Activated CD4-positive, alpha-beta memory T cell treated with anti-CD3 and anti-CD28 coated beads, Interleukin-2, amount 10 ng/mL, durations not matched to agents 7 days and 5 days (primary cell): ENCODE measurements at regions not wholly inside any gene's neighbourhood (a gene's known extent, or its start where the extent isn't known, plus 50 kb on each side); places are given as distances from the start of the nearest gene placed in this dataset.

ENCODE experiments used
- CTCF ChIA-PET: fragments of 350-600 bp; sonication (Branson Sonifier 250); formaldehyde crosslinking; loops from one replicate; lab custom pipeline; 2021; ENCODE audit warnings: antibody characterized with exemption, inconsistent platforms; lab: Charles Lee
- POLR2A ChIA-PET: fragments of 350-600 bp; sonication (Branson Sonifier 250); formaldehyde crosslinking; loops from one replicate; lab custom pipeline; 2021; ENCODE audit warnings: antibody characterized with exemption; lab: Charles Lee
- DNase-seq: peaks from one replicate; pipeline ENCODE4 v3.0.0-alpha.2; 2020
- H3K27ac Mint-ChIP-seq: one replicate; pipeline ENCODE4 v1.8.0; 2021; ENCODE audit warnings: mild to moderate bottlenecking, mixed read lengths
- H3K27me3 Mint-ChIP-seq: one replicate; pipeline ENCODE4 v1.8.0; 2021; ENCODE audit warnings: mixed read lengths
- H3K36me3 Mint-ChIP-seq: one replicate; pipeline ENCODE4 v1.8.0; 2021; ENCODE audit warnings: low read depth, mixed read lengths
- H3K4me1 Mint-ChIP-seq: one replicate; pipeline ENCODE4 v1.8.0; 2021; ENCODE audit warnings: mixed read lengths
- H3K4me3 Mint-ChIP-seq: one replicate; pipeline ENCODE4 v1.8.0; 2021; ENCODE audit warnings: mild to moderate bottlenecking, mixed read lengths
- H3K9me3 Mint-ChIP-seq: one replicate; pipeline ENCODE4 v1.8.0; 2021; ENCODE audit warnings: mixed read lengths

- Mint-ChIP-seq H3K27me3 (no peaks in the 10 kb centered on the region), H3K27ac (no peak overlapping the region), H3K4me1 (no peaks in the 10 kb centered on the region), H3K4me3 (no peak overlapping the region), H3K9me3 (peaks cover 1% of the 10 kb centered on the region), H3K36me3 (no peaks in the 10 kb centered on the region)
- no peak for DNase-seq
- POLR2A ChIA-PET = no interaction called here
- CTCF ChIA-PET = no interaction called here
Observed at GRCh38 chr11:41921746-41922390, 462.4 kb upstream of the LRRC4C start.

DNA sequence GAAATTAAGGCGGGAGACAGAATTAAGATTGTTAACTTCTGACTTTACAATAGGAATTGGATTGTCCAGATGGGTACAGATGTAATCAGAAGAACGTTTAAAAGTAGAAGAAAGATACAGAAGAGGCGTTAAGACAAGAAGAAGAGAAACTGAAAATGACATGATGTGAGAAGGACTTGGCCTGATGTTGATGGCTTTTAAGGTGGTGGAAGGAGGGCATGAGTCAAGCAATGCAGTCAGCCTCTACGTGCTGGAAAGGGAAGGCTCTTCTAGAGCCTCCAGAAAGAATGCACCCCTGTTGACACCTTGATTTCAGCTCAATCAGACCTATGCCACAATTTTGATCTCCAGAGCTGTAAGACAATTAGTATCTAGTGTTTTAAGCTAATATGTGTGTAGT, 466.9 kb upstream of the LRRC4C start:
- no peak overlapping the region for H3K4me3 Mint-ChIP-seq
- no peak for DNase-seq
- no peaks in the 10 kb centered on the region for H3K36me3 Mint-ChIP-seq
- CTCF ChIA-PET = no interaction called here
- H3K27ac Mint-ChIP-seq = no peak overlapping the region
- H3K27me3 Mint-ChIP-seq = no peaks in the 10 kb centered on the region
- peaks cover 2% of the 10 kb centered on the region for H3K9me3 Mint-ChIP-seq
- POLR2A ChIA-PET = no interaction called here
- H3K4me1 Mint-ChIP-seq = no peaks in the 10 kb centered on the region

- ChIA-PET POLR2A (no interaction called here), CTCF (no interaction called here)
- H3K4me1 Mint-ChIP-seq = no peaks in the 10 kb centered on the region
- H3K9me3 Mint-ChIP-seq = peaks cover 12% of the 10 kb centered on the region
- no peak overlapping the region for H3K4me3 Mint-ChIP-seq
- no peaks in the 10 kb centered on the region for H3K27me3 Mint-ChIP-seq
- no peaks in the 10 kb centered on the region for H3K36me3 Mint-ChIP-seq
- DNase-seq = no peak
- H3K27ac Mint-ChIP-seq = no peak overlapping the region
Observed at GRCh38 chr11:41935241-41935640, 475.8 kb upstream of the LRRC4C start.

DNA sequence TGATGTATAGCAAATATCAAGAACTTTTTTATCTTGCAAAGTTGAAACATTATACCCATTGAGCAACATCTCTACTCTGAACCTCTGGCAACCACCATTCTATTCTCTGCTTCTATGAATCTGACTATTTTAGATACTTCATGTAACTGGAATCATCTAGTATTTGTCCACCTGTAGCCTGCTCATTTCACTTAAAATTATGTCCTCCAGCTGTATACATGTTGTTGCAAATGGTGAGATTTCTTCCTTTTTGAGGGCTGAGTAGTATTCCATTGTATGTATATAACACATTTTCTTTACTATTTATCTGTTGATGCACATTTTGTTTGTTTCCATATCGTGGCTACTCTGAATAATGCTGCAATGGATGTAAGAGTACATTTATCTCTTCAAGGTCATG, 476.3 kb upstream of the LRRC4C start:
- Mint-ChIP-seq H3K4me3 (no peak overlapping the region), H3K4me1 (no peaks in the 10 kb centered on the region), H3K9me3 (peaks cover 12% of the 10 kb centered on the region), H3K27ac (no peak overlapping the region), H3K36me3 (no peaks in the 10 kb centered on the region), H3K27me3 (no peaks in the 10 kb centered on the region)
- POLR2A ChIA-PET = no interaction called here
- no peak for DNase-seq
- CTCF ChIA-PET = no interaction called here

GRCh38 chr11:41943656-41944055, 484.2 kb upstream of the LRRC4C start:
- no peaks in the 10 kb centered on the region for H3K4me1 Mint-ChIP-seq
- H3K27ac Mint-ChIP-seq = no peak overlapping the region
- ChIA-PET CTCF (no interaction called here), POLR2A (no interaction called here)
- no peak for DNase-seq
- no peaks in the 10 kb centered on the region for H3K27me3 Mint-ChIP-seq
- H3K9me3 Mint-ChIP-seq = peaks cover 18% of the 10 kb centered on the region
- H3K36me3 Mint-ChIP-seq = no peaks in the 10 kb centered on the region
- H3K4me3 Mint-ChIP-seq = no peak overlapping the region

- Mint-ChIP-seq H3K4me1 (no peaks in the 10 kb centered on the region), H3K36me3 (no peaks in the 10 kb centered on the region), H3K27me3 (no peaks in the 10 kb centered on the region), H3K4me3 (no peak overlapping the region), H3K27ac (no peak overlapping the region), H3K9me3 (peaks cover 22% of the 10 kb centered on the region)
- no peak for DNase-seq
- ChIA-PET POLR2A (no interaction called here), CTCF (no interaction called here)
Observed at GRCh38 chr11:41947392-41947791, 487.9 kb upstream of the LRRC4C start.

DNA sequence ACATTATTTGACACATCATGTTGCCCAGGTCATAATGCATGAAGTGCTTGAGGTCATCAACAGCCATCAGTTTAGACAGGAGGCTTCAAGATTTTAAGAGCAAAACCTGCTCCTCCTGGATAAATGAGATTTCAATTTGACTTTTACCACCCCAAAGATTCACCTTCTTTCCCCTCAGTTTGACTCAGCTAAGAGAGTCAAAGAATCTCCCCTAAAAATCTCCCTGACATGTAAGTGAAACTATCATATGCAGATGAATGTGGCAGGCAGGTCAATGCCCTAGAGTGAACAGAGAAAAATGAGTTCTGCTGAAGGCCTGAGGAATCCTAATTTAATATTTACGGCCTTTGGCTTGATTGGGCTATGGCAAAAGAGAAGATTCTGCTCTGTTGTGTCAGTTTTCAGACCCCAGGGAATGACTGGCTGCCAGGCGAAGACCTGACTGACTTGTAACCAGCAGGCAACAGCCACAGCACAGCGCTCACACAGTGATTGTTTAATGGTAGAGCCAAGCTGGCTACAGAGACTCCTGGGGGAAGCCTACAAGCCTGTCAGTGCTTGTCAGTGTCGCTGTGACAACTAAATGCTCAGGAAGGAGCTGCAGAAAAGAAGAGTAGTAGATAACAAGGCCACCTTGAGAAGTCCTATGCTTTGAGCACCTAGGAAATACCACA, 491.2 kb upstream of the LRRC4C start:
- CTCF ChIA-PET = no interaction called here
- no peaks in the 10 kb centered on the region for H3K36me3 Mint-ChIP-seq
- H3K4me3 Mint-ChIP-seq = no peak overlapping the region
- POLR2A ChIA-PET = no interaction called here
- DNase-seq = no peak
- peaks cover 20% of the 10 kb centered on the region for H3K9me3 Mint-ChIP-seq
- no peaks in the 10 kb centered on the region for H3K27me3 Mint-ChIP-seq
- no peaks in the 10 kb centered on the region for H3K4me1 Mint-ChIP-seq
- H3K27ac Mint-ChIP-seq = no peak overlapping the region

DNA sequence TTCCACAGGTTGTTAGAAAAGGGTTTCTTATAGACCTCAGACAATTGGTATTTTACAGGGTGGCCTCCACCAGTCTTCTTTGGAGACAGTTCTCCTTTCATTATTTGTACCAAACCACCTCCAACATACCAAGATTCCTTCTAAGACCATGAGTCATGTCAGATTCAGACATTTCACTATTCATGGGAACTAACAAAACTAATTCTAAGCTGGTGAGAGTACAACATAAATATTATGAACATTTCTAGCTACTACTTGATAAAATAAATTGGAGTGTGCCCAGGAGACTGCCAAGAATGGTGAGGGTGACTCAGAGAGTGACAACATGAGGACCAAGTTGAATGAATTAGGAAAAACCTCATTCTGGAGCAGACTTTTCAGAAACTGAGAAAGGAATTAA, 494.6 kb upstream of the LRRC4C start:
- Mint-ChIP-seq H3K4me1 (no peaks in the 10 kb centered on the region), H3K27me3 (no peaks in the 10 kb centered on the region), H3K9me3 (peaks cover 19% of the 10 kb centered on the region), H3K36me3 (no peaks in the 10 kb centered on the region), H3K4me3 (no peak overlapping the region), H3K27ac (no peak overlapping the region)
- ChIA-PET POLR2A (no interaction called here), CTCF (no interaction called here)
- no peak for DNase-seq

GRCh38 chr11:41955066-41955465, 495.6 kb upstream of the LRRC4C start:
- ChIA-PET POLR2A (no interaction called here), CTCF (no interaction called here)
- H3K4me3 Mint-ChIP-seq = no peak overlapping the region
- no peaks in the 10 kb centered on the region for H3K4me1 Mint-ChIP-seq
- peaks cover 21% of the 10 kb centered on the region for H3K9me3 Mint-ChIP-seq
- H3K27ac Mint-ChIP-seq = no peak overlapping the region
- H3K36me3 Mint-ChIP-seq = no peaks in the 10 kb centered on the region
- no peaks in the 10 kb centered on the region for H3K27me3 Mint-ChIP-seq
- DNase-seq = no peak

DNA sequence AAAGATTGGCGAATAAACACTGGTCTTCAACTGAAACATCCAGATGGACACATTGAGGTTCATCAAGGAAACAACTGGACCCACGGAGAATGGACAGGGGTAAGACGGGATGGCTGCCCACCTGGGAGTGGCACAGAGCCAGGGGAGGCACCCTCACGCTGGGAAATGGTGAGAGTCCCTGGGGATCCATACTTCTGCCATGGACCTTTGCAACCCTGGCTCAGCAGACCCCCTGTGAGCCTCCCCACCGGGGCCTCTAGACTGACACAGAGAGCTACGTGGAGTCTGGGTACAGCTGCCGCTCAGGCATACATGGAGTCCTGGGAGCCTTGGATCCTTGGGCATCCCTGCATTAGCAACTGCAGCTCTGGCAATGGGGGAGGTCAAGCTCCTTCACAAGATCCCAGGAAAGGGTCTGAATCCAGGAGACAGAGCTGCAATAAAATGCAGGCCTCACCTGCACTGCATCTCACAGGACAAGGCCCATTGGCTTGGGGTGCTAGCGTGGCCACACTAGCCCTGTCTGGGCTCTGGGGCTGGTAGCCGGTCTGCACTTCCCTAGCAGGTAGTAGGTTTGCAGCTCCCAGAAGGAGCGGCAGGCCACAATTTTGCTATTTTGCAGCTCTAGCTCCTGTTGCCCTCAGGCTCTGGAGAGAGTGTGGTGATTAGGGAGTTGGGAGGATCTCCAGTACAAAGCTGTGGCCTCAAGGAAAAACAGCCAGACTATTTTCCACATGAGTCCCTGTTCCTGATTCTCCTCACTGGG, 496.4 kb upstream of the LRRC4C start:
- no peak overlapping the region for H3K4me3 Mint-ChIP-seq
- H3K27me3 Mint-ChIP-seq = no peaks in the 10 kb centered on the region
- H3K9me3 Mint-ChIP-seq = peaks cover 20% of the 10 kb centered on the region
- H3K4me1 Mint-ChIP-seq = no peaks in the 10 kb centered on the region
- ChIA-PET POLR2A (no interaction called here), CTCF (no interaction called here)
- no peaks in the 10 kb centered on the region for H3K36me3 Mint-ChIP-seq
- H3K27ac Mint-ChIP-seq = no peak overlapping the region
- no peak for DNase-seq

- Mint-ChIP-seq H3K4me1 (no peaks in the 10 kb centered on the region), H3K27ac (no peak overlapping the region), H3K4me3 (no peak overlapping the region), H3K9me3 (peaks cover 10% of the 10 kb centered on the region), H3K36me3 (no peaks in the 10 kb centered on the region), H3K27me3 (no peaks in the 10 kb centered on the region)
- DNase-seq = no peak
- POLR2A ChIA-PET = no interaction called here
- CTCF ChIA-PET = no interaction called here
Observed at GRCh38 chr11:41963406-41963805, 504.0 kb upstream of the LRRC4C start.

- Mint-ChIP-seq H3K9me3 (peaks cover 11% of the 10 kb centered on the region), H3K36me3 (no peaks in the 10 kb centered on the region), H3K27ac (no peak overlapping the region), H3K4me1 (no peaks in the 10 kb centered on the region), H3K27me3 (no peaks in the 10 kb centered on the region), H3K4me3 (no peak overlapping the region)
- DNase-seq = no peak
- ChIA-PET CTCF (no interaction called here), POLR2A (no interaction called here)
Observed at GRCh38 chr11:41970681-41971080, 511.2 kb upstream of the LRRC4C start.

GRCh38 chr11:41971592-41971991, 512.1 kb upstream of the LRRC4C start:
- no peaks in the 10 kb centered on the region for H3K27me3 Mint-ChIP-seq
- no peak for DNase-seq
- peaks cover 14% of the 10 kb centered on the region for H3K9me3 Mint-ChIP-seq
- no peak overlapping the region for H3K4me3 Mint-ChIP-seq
- H3K27ac Mint-ChIP-seq = no peak overlapping the region
- ChIA-PET CTCF (no interaction called here), POLR2A (no interaction called here)
- no peaks in the 10 kb centered on the region for H3K4me1 Mint-ChIP-seq
- no peaks in the 10 kb centered on the region for H3K36me3 Mint-ChIP-seq
